ENCODE measurements at regions not wholly inside any gene's neighbourhood (a gene's known extent, or its start where the extent isn't known, plus 50 kb on each side); places are given as distances from the start of the nearest gene placed in this dataset.
"Not testable (repeated sequence)": the region's sequence is repeated elsewhere in the genome, so short reads cannot be mapped to it uniquely, and the experiment has no call there.

DNA sequence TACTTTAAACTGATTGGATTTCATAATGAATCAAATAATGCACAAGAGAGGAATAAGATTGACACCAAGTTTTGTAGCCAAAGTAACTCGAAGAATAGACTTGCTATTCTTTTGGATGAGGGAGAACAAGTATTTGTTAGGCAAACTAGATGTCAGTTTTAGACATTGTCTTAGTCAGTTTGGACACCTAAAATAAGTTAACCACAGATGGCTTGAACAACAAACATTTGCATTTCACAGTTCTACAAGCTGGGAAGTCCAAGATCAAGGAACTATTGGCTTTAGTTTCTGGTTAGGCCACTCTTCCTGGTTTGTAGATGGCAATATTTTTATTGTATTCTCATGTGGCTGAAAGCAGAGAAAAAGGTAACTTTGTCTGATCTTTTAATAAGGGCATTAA is 61.3 kb upstream of the OSTN start:
- Mint-ChIP-seq H3K9me3 (peaks cover 7% of the 10 kb centered on the region), H3K27ac (no peak overlapping the region), H3K27me3 (ENCODE audit: low read depth, poor library complexity) (no peaks in the 10 kb centered on the region), H3K4me3 (no peak overlapping the region), H3K36me3 (ENCODE audit: low read depth) (no peaks in the 10 kb centered on the region), H3K4me1 (no peaks in the 10 kb centered on the region)
- DNase-seq: no peak
- TF ChIP-seq, protein P1, sequence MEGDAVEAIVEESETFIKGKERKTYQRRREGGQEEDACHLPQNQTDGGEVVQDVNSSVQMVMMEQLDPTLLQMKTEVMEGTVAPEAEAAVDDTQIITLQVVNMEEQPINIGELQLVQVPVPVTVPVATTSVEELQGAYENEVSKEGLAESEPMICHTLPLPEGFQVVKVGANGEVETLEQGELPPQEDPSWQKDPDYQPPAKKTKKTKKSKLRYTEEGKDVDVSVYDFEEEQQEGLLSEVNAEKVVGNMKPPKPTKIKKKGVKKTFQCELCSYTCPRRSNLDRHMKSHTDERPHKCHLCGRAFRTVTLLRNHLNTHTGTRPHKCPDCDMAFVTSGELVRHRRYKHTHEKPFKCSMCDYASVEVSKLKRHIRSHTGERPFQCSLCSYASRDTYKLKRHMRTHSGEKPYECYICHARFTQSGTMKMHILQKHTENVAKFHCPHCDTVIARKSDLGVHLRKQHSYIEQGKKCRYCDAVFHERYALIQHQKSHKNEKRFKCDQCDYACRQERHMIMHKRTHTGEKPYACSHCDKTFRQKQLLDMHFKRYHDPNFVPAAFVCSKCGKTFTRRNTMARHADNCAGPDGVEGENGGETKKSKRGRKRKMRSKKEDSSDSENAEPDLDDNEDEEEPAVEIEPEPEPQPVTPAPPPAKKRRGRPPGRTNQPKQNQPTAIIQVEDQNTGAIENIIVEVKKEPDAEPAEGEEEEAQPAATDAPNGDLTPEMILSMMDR (IDR thresholded peaks at IDR 0.05): no peak

DNA sequence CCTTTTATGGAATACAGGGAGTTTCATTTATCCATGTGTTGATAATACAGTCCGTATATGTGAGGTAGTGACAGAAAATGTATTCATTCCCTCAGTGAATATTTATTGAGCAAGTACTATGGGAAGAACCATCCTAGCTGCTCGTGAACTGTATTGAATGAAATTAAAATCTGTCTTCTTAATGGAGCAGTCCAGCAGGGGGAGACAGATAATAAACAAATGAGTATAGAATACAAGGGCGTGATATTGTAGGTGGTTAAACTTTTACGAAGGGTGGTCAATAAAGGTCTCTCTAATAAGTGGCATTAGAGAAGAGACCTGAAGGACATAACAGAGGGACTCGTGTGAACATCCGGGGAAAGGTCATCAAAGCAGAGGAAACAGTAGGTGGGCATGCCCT is 62.7 kb upstream of the OSTN start:
- Mint-ChIP-seq H3K36me3 (ENCODE audit: low read depth) (no peaks in the 10 kb centered on the region), H3K27ac (no peak overlapping the region), H3K9me3 (peaks cover 7% of the 10 kb centered on the region), H3K27me3 (ENCODE audit: low read depth, poor library complexity) (no peaks in the 10 kb centered on the region), H3K4me1 (no peaks in the 10 kb centered on the region), H3K4me3 (no peak overlapping the region)
- DNase-seq: no peak
- TF ChIP-seq, protein P1 (IDR thresholded peaks at IDR 0.05): no peak

DNA sequence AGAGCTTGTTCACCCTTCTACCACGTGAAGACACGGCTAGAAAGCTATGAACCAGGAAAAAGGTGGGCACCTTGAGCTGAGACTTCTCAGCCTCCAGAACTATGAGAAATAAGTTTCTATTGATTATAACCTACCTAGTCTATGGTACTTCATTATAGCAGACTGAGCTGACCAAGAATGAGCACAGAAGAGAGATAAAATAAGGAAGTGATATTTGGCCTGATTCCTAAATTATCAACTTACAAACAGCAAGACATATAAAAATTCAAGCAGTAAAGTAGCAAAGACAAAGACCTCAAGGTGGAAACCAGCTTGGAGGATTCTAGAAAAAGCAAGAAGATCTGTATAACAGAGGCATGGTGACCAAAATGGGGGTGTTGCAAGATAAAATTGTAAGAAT is 63.9 kb upstream of the OSTN start:
- TF ChIP-seq, protein P1 (IDR thresholded peaks at IDR 0.05): no peak
- Mint-ChIP-seq H3K9me3 (peaks cover 7% of the 10 kb centered on the region), H3K4me3 (no peak overlapping the region), H3K27me3 (ENCODE audit: low read depth, poor library complexity) (no peaks in the 10 kb centered on the region), H3K27ac (no peak overlapping the region), H3K4me1 (no peaks in the 10 kb centered on the region), H3K36me3 (ENCODE audit: low read depth) (no peaks in the 10 kb centered on the region)
- DNase-seq: no peak

DNA sequence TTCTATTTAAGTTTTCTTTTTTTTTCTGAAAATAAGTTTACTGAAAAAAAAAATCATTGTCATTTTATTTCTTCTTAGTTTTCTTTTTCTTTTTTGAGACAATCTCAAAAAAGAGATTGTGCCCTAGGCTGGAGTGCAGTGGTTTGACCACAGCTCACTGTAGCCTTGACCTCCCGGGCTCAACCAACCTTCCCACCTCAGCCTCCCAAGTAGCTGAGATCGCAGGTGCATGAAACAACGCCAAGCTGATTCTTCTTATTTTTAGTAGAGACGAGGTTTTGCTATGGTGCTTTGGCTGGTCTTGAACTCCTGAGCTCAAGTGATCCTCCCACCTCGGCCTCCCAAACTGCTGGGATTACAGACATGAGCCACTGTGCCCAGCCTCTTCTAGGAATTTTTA is 65.7 kb upstream of the OSTN start:
- Mint-ChIP-seq H3K4me3 (no peak overlapping the region), H3K27me3 (ENCODE audit: low read depth, poor library complexity) (no peaks in the 10 kb centered on the region), H3K9me3 (peaks cover 7% of the 10 kb centered on the region), H3K4me1 (no peaks in the 10 kb centered on the region), H3K27ac (no peak overlapping the region), H3K36me3 (ENCODE audit: low read depth) (no peaks in the 10 kb centered on the region)
- DNase-seq: no peak
- TF ChIP-seq, protein P1 (IDR thresholded peaks at IDR 0.05): no peak

DNA sequence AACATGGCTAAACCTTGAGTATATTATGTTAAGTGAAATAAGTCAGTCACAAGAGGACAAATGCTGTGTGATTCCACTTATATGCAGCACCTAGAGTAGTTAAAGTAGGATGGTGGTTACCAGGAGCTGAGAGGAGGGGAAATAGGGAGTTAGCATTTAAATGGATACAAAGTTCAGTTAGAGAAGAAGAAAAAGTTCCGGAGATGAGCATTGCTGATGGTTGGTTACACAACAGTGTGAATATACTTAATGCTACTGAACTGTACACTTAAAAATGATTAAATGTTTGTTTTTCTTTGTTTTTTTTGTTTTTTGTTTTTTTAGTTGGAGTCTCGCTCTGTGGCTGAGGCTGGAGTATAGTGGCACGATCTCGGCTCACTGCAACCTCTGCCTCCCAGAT is 67.7 kb upstream of the OSTN start:
- no peak overlapping the region for H3K27ac Mint-ChIP-seq
- TF ChIP-seq, protein P1 (IDR thresholded peaks at IDR 0.05): no peak
- peaks cover 7% of the 10 kb centered on the region for H3K9me3 Mint-ChIP-seq
- DNase-seq: no peak
- no peaks in the 10 kb centered on the region for H3K4me1 Mint-ChIP-seq
- no peaks in the 10 kb centered on the region for H3K36me3 Mint-ChIP-seq (ENCODE audit: low read depth)
- H3K27me3 Mint-ChIP-seq (ENCODE audit: low read depth, poor library complexity): no peaks in the 10 kb centered on the region
- H3K4me3 Mint-ChIP-seq: no peak overlapping the region

GRCh38 chr3:191124891-191125290 is 74.2 kb upstream of the OSTN start:
- not testable (repeated sequence) for DNase-seq; H3K27me3 Mint-ChIP-seq (ENCODE audit: low read depth, poor library complexity); H3K4me3 Mint-ChIP-seq; H3K36me3 Mint-ChIP-seq (ENCODE audit: low read depth); H3K27ac Mint-ChIP-seq
- Mint-ChIP-seq H3K4me1 (peaks cover 22% of the 10 kb centered on the region), H3K9me3 (peaks cover 13% of the 10 kb centered on the region)

Data from nephron progenitor cell (in vitro differentiated cells).